K562 (cell line): ENCODE measurements at regions not wholly inside any gene's neighbourhood (a gene's known extent, or its start where the extent isn't known, plus 50 kb on each side); places are given as distances from the start of the nearest gene placed in this dataset.

Experiments
- ATAC-seq: fragments of 200-7000 bp; cut with Tn5 transposase; 3 replicates; pipeline ENCODE4 v1.9.1; 2020; ENCODE audit warnings: moderate library complexity
- BruUV-seq: library from RNA; stranded (reverse); fragments of 400-500 nt; replicated peaks from 2 replicates; lab custom pipeline; 2021; lab: Mats Ljungman, UMichigan
- CTCF ChIA-PET: fragments of 300-600 bp; formaldehyde crosslinking; extraction: SDS; loops from one replicate; lab custom pipeline; 2021; ENCODE audit warnings: low intra/inter-chr PET ratio; lab: Yijun Ruan, JAX
- POLR2A ChIA-PET: fragments of 300-600, 350-650 bp; sonication (Branson Sonifier 250); formaldehyde crosslinking; extraction: SDS; loops from one replicate; lab custom pipeline; 2021; ENCODE audit warnings: antibody characterized with exemption, inconsistent platforms; lab: Yijun Ruan, JAX
- DNase-seq, 4 experiments: peaks; one replicate each; pipeline versions ENCODE4 v3.0.0 to v3.0.0-alpha.2; 2011 to 2018; ENCODE audit warnings: low spot score in 3 of 4, mixed read lengths in 3 of 4; ENCODE audit errors: extremely low read depth in 1 of 4
- FAIRE-seq: peaks from 2 replicates; lab custom pipeline; 2011; peaks lifted over from hg19 to GRCh38; lab: Jason Lieb, UNC
- H2AFZ ChIP-seq: 2 replicates; pipeline ENCODE4 v1.6.0; 2011; ENCODE audit warnings: low read depth, low read length, control low read depth, inconsistent platforms
- H3K27ac ChIP-seq: fragments of 200-600 bp; 3 replicates; pipeline ENCODE4 v1.8.0; 2011; ENCODE audit warnings: low read depth, mild to moderate bottlenecking, control low read depth, inconsistent platforms, low read length, moderate library complexity, mixed read lengths; ENCODE audit errors: extremely low read depth
- H3K27me3 ChIP-seq, 2 experiments: fragments of 300-600 bp in 1 of 2; 2 replicates in 1 of 2; 3 replicates in 1 of 2; pipeline versions ENCODE4 v1.6.0 to v1.8.0; 2011; ENCODE audit warnings: inconsistent platforms in 2 of 2, low read length in 2 of 2, mild to moderate bottlenecking in 1 of 2, mixed read lengths in 1 of 2, moderate library complexity in 1 of 2; ENCODE audit not compliant: control insufficient read depth in 2 of 2, insufficient read depth in 2 of 2
- H3K36me3 ChIP-seq: fragments of 300-600 bp; 3 replicates; pipeline ENCODE4 v1.8.0; 2011; ENCODE audit warnings: mild to moderate bottlenecking, low read length, inconsistent platforms; ENCODE audit not compliant: control insufficient read depth, insufficient read depth
- H3K4me1 ChIP-seq, 2 experiments: fragments of 200-600 bp in 1 of 2; replicated peaks in 1 of 2; 2 replicates in 1 of 2; 3 replicates in 1 of 2; pipeline versions ENCODE4 v1.5.1 to v1.8.0; 2011; ENCODE audit warnings: inconsistent platforms in 2 of 2, low read length in 2 of 2, mild to moderate bottlenecking in 1 of 2, mixed read lengths in 1 of 2, moderate library complexity in 1 of 2; ENCODE audit not compliant: control insufficient read depth in 2 of 2, insufficient read depth in 2 of 2
- H3K4me2 ChIP-seq: 2 replicates; pipeline ENCODE4 v1.6.1; 2011; ENCODE audit warnings: low read length, control low read depth, inconsistent platforms, mixed read lengths; ENCODE audit not compliant: insufficient read depth
- H3K4me3 ChIP-seq: fragments of 200-600 bp; sonication (generic), shearing (Covaris generic); 2 replicates; pipeline ENCODE4 v1.5.1; 2016; ENCODE audit warnings: control low read depth, inconsistent platforms
- H3K79me2 ChIP-seq: fragments of 200-600 bp; 3 replicates; pipeline ENCODE4 v1.8.0; 2011; ENCODE audit warnings: low read length, inconsistent platforms; ENCODE audit not compliant: control insufficient read depth, insufficient read depth
- H3K9ac ChIP-seq, 2 experiments: 2 replicates each; pipeline versions ENCODE4 v1.6.0 to v1.6.1; 2011; ENCODE audit warnings: low read depth in 2 of 2, low read length in 2 of 2, control low read depth in 1 of 2, inconsistent platforms in 1 of 2, mild to moderate bottlenecking in 1 of 2, mixed read lengths in 1 of 2; ENCODE audit not compliant: insufficient read depth in 1 of 2
- H3K9me1 ChIP-seq: one replicate; pipeline ENCODE4 v1.6.0; 2011; ENCODE audit warnings: inconsistent platforms, mild to moderate bottlenecking, low read length, moderate library complexity; ENCODE audit not compliant: control insufficient read depth, insufficient read depth
- H3K9me3 ChIP-seq: replicated peaks from 2 replicates; pipeline ENCODE4 v1.5.1; 2011; ENCODE audit warnings: low read depth, low read length, inconsistent platforms; ENCODE audit not compliant: control insufficient read depth, insufficient read depth
- H4K20me1 ChIP-seq: replicated peaks from 2 replicates; pipeline ENCODE4 v1.6.1; 2011; ENCODE audit warnings: low read length, inconsistent platforms, mixed read lengths; ENCODE audit not compliant: control insufficient read depth, insufficient read depth
- ATF1 ChIP-seq, 2 experiments: fragments of 450-650 bp in 1 of 2; IDR thresholded peaks; 2 replicates each; pipeline ENCODE4 v1.6.1; 2016; ENCODE audit warnings: missing compliant biosample characterization in 1 of 2, missing genetic modification characterization in 1 of 2
- CREM ChIP-seq: IDR thresholded peaks from 2 replicates; pipeline ENCODE4 v1.6.1; 2014; ENCODE audit warnings: antibody characterized with exemption, low read depth
- ETS2 ChIP-seq: IDR thresholded peaks from 2 replicates; pipeline ENCODE4 v1.6.1; 2016; ENCODE audit warnings: borderline replicate concordance, missing genetic modification characterization, mild to moderate bottlenecking, moderate library complexity, missing compliant biosample characterization; ENCODE audit not compliant: poor library complexity, severe bottlenecking
- GATA2 ChIP-seq: sonication (generic); formaldehyde crosslinking; IDR thresholded peaks from 2 replicates; pipeline ENCODE4 v1.4.0; 2020; ENCODE audit warnings: mild to moderate bottlenecking, missing genetic modification reagents
- PCBP2 ChIP-seq: fragments of 200-400 bp; formaldehyde crosslinking; IDR thresholded peaks from 2 replicates; pipeline ENCODE4 v1.6.1; 2018; ENCODE audit warnings: low read length, low read depth, mild to moderate bottlenecking, moderate library complexity; ENCODE audit not compliant: poor library complexity, severe bottlenecking
- RBBP5 ChIP-seq: fragments of 200-600 bp; sonication (generic); IDR thresholded peaks from 2 replicates; pipeline ENCODE4 v1.6.1; 2012; ENCODE audit warnings: borderline replicate concordance, mild to moderate bottlenecking, low read length, control low read depth, inconsistent platforms; ENCODE audit not compliant: insufficient read depth, poor library complexity, severe bottlenecking
- RFX1 ChIP-seq: fragments of 450-650 bp; IDR thresholded peaks from 2 replicates; pipeline ENCODE4 v1.6.1; 2016; ENCODE audit warnings: mild to moderate bottlenecking, moderate library complexity
- SRSF1 ChIP-seq: fragments of 200-400 bp; formaldehyde crosslinking; IDR thresholded peaks from 2 replicates; pipeline ENCODE4 v1.6.1; 2017; ENCODE audit warnings: mild to moderate bottlenecking, low read depth, low read length, moderate library complexity
- VEZF1 ChIP-seq: fragments of 200-800 bp; sonication (Bioruptor generic); IDR thresholded peaks from 2 replicates; pipeline ENCODE4 v1.6.1; 2017; ENCODE audit warnings: missing genetic modification characterization, missing compliant biosample characterization
- ZNF174 ChIP-seq: fragments of 250-450 bp; sonication (Bioruptor Pico); IDR thresholded peaks from 2 replicates; pipeline ENCODE4 v1.4.0; 2020; ENCODE audit warnings: mild to moderate bottlenecking
- ZNF79 ChIP-seq: fragments of 250-450 bp; sonication (Bioruptor Pico); IDR thresholded peaks from 2 replicates; pipeline ENCODE4 v1.4.0; 2020; ENCODE audit warnings: low read depth, mild to moderate bottlenecking, moderate library complexity
- WGBS: fragments of 100-300 bp; shearing (Covaris generic); methylation state at CpG from one replicate; pipeline ENCODE4 v1.1.6; 2016; ENCODE audit warnings: low coverage, mixed read lengths; ENCODE audit not compliant: insufficient coverage; ENCODE audit errors: missing lambda C conversion rate; 5-methylcytosine and 5-hydroxymethylcytosine counted together
- in situ Hi-C: fragments of 300-500 bp; cut with MboI; formaldehyde crosslinking; loops from 4 replicates; pipeline ENCODE4 v1.15.0; 2018; ENCODE audit warnings: inconsistent platforms, mixed read lengths
- intact Hi-C: fragments of 100-400 bp; cut with micrococcal nuclease; formaldehyde crosslinking; loops from 2 replicates; pipeline ENCODE4 v1.14.2; 2022

GRCh38 chr6:22036275-22036674, 260.6 kb downstream of the PRL start:
- DNase-seq (peak in 1 of 4 experiments; percentile 26), ATAC-seq (peak; percentile 51), FAIRE-seq (no peak)
- CTCF ChIA-PET = no interaction called here
- no peak overlapping the region for H3K4me3 ChIP-seq
- no peaks in the 10 kb centered on the region for H4K20me1 ChIP-seq
- peak overlapping the region; percentile 80 for H2AFZ ChIP-seq
- POLR2A ChIA-PET = interaction anchor here (0.7 to 1.9 kb wide), 2 partner anchors 10 kb away, joined by 3 to 10 read pairs; no protein-coding TSS in a partner anchor
- H3K27ac ChIP-seq = no peak overlapping the region
- BruUV-seq = no TSS peak
- H3K79me2 ChIP-seq = no peaks in the 10 kb centered on the region
- TF ChIP-seq RFX1 (peak; percentile 84), ETS2 (tag) (no peak)
- in situ Hi-C loops = no loop called here
- peak overlapping the region; percentile 16; the same call in 1 of the 2 replicates for H3K4me2 ChIP-seq
- H3K27me3 ChIP-seq = no peaks in the 10 kb centered on the region
- H3K9ac ChIP-seq = peak overlapping the region in 1 of 2 experiments; percentile 49; a peak in 1 of 4 replicates
- 36% methylated on average over 7 of the region's 7 CpGs for WGBS
- no peaks in the 10 kb centered on the region for H3K36me3 ChIP-seq
- no peaks in the 10 kb centered on the region; the same call in 1 of the 2 replicates for H3K9me3 ChIP-seq
- H3K4me1 ChIP-seq = peaks cover 7 to 13% of the 10 kb centered on the region in 2 experiments; a peak in 4 of 5 replicates
- intact Hi-C loops = no loop called here
- H3K9me1 ChIP-seq = no peaks in the 10 kb centered on the region

GRCh38 chr6:22036699-22037098, 260.1 kb downstream of the PRL start:
- no peak overlapping the region for H3K27ac ChIP-seq
- no peaks in the 10 kb centered on the region; the same call in 1 of the 2 replicates for H3K9me3 ChIP-seq
- no peak overlapping the region for H2AFZ ChIP-seq
- no peak overlapping the region for H3K4me3 ChIP-seq
- H4K20me1 ChIP-seq = no peaks in the 10 kb centered on the region
- no TSS peak for BruUV-seq
- ATAC-seq = no peak
- ChIA-PET POLR2A (no interaction called here), CTCF (no interaction called here)
- 78% methylated on average over 3 of the region's 3 CpGs for WGBS
- peaks cover 7 to 13% of the 10 kb centered on the region in 2 experiments; a peak in 4 of 5 replicates for H3K4me1 ChIP-seq
- H3K4me2 ChIP-seq = no peak overlapping the region
- no peak for DNase-seq
- TF ChIP-seq PCBP2 (no peak), ATF1 (CRISPR knock-in tag; IDR thresholded peaks at IDR 0.05) (no peak), ATF1 (tag; IDR thresholded peaks at IDR 0.05) (no peak), VEZF1 (CRISPR knock-in tag) (no peak), ZNF174 (no peak), SRSF1 (no peak), GATA2 (no peak), RBBP5 (no peak), ZNF79 (no peak), CREM (no peak)
- in situ Hi-C loops (no loop called here), intact Hi-C loops (no loop called here)
- no peaks in the 10 kb centered on the region for H3K27me3 ChIP-seq
- H3K9me1 ChIP-seq = no peaks in the 10 kb centered on the region
- no peak overlapping the region for H3K9ac ChIP-seq
- no peaks in the 10 kb centered on the region for H3K36me3 ChIP-seq
- no peak for FAIRE-seq
- no peaks in the 10 kb centered on the region for H3K79me2 ChIP-seq
